Liver (tissue), 8 donors: ENCODE measurements at regions not wholly inside any gene's neighbourhood (a gene's known extent, or its start where the extent isn't known, plus 50 kb on each side); places are given as distances from the start of the nearest gene placed in this dataset.

Source experiments
- DNase-seq: peaks from one replicate; pipeline ENCODE4 v3.0.0-alpha.2; 2017; ENCODE audit warnings: low spot score
- H3K27ac ChIP-seq, 2 donors: one replicate each; pipeline ENCODE4 v1.7.0; 2013; ENCODE audit warnings: inconsistent platforms in 2 of 2, low read length in 2 of 2, control low read depth in 1 of 2, low read depth in 1 of 2, mild to moderate bottlenecking in 1 of 2
- H3K27me3 ChIP-seq, 4 donors: one replicate each; pipeline versions ENCODE4 v1.6.1 to v1.7.0; 2013; ENCODE audit warnings: low read length in 3 of 4, inconsistent platforms in 1 of 4, mild to moderate bottlenecking in 1 of 4, moderate library complexity in 1 of 4; ENCODE audit not compliant: control insufficient read depth in 4 of 4, insufficient read depth in 4 of 4
- H3K36me3 ChIP-seq, 4 donors: one replicate each; pipeline versions ENCODE4 v1.6.1 to v1.7.0; 2013; ENCODE audit warnings: low read length in 3 of 4, mild to moderate bottlenecking in 3 of 4, low read depth in 1 of 4, moderate library complexity in 1 of 4; ENCODE audit not compliant: control insufficient read depth in 4 of 4, insufficient read depth in 3 of 4
- H3K4me1 ChIP-seq, 4 donors: one replicate each; pipeline versions ENCODE4 v1.6.1 to v1.7.0; 2013; ENCODE audit warnings: low read length in 3 of 4, mild to moderate bottlenecking in 3 of 4, moderate library complexity in 1 of 4; ENCODE audit not compliant: control insufficient read depth in 4 of 4, insufficient read depth in 4 of 4
- H3K4me3 ChIP-seq, 3 donors: one replicate each; pipeline versions ENCODE4 v1.6.1 to v1.7.0; 2013; ENCODE audit warnings: low read length in 3 of 3, control low read depth in 1 of 3, low read depth in 1 of 3, mild to moderate bottlenecking in 1 of 3
- H3K9ac ChIP-seq, 2 donors: one replicate each; pipeline ENCODE4 v1.7.0; 2013; ENCODE audit warnings: low read length in 2 of 2, mild to moderate bottlenecking in 2 of 2, moderate library complexity in 2 of 2, control low read depth in 1 of 2, low read depth in 1 of 2
- H3K9me3 ChIP-seq, 4 donors: one replicate each; pipeline versions ENCODE4 v1.6.1 to v1.7.0; 2013; ENCODE audit warnings: low read length in 3 of 4; ENCODE audit not compliant: control insufficient read depth in 4 of 4
- EGR1 ChIP-seq, 2 donors: IDR thresholded peaks; 2 replicates each; pipeline ENCODE4 v1.6.1; 2016 to 2018; ENCODE audit warnings: antibody characterized with exemption in 2 of 2, low read depth in 2 of 2
- FOXA1 ChIP-seq: IDR thresholded peaks from 2 replicates; pipeline ENCODE4 v1.6.1; 2016; ENCODE audit warnings: antibody characterized with exemption
- FOXA2 ChIP-seq: IDR thresholded peaks from 2 replicates; pipeline ENCODE4 v1.6.1; 2016; ENCODE audit warnings: antibody characterized with exemption
- GABPA ChIP-seq, 2 donors: IDR thresholded peaks in 1 of 2; conservative IDR thresholded peaks in 1 of 2; 2 replicates each; pipeline ENCODE4 v1.6.1; 2016; ENCODE audit warnings: antibody characterized with exemption in 2 of 2, mild to moderate bottlenecking in 1 of 2, moderate library complexity in 1 of 2
- HNF4G ChIP-seq: IDR thresholded peaks from 2 replicates; pipeline ENCODE4 v1.6.1; 2016; ENCODE audit warnings: antibody characterized with exemption
- JUND ChIP-seq, 2 donors: IDR thresholded peaks; 2 replicates each; pipeline ENCODE4 v1.6.1; 2016; ENCODE audit warnings: antibody characterized with exemption in 2 of 2
- NR2F2 ChIP-seq: IDR thresholded peaks from 2 replicates; pipeline ENCODE4 v1.6.1; 2016; ENCODE audit warnings: antibody characterized with exemption
- RXRA ChIP-seq, 2 donors: IDR thresholded peaks; 2 replicates each; pipeline ENCODE4 v1.6.1; 2017 to 2018; ENCODE audit warnings: antibody characterized with exemption in 2 of 2, mild to moderate bottlenecking in 1 of 2
- SP1 ChIP-seq: IDR thresholded peaks from 2 replicates; pipeline ENCODE4 v1.6.1; 2018; ENCODE audit warnings: antibody characterized with exemption, mild to moderate bottlenecking
- TAF1 ChIP-seq: conservative IDR thresholded peaks from 2 replicates; pipeline ENCODE4 v1.6.1; 2016; ENCODE audit warnings: antibody characterized with exemption, mild to moderate bottlenecking
- YY1 ChIP-seq: IDR thresholded peaks from 2 replicates; pipeline ENCODE4 v1.6.1; 2016; ENCODE audit warnings: antibody characterized with exemption, mild to moderate bottlenecking
- WGBS: extraction: QIAGEN DNeasy Blood & Tissue Kit; methylation state at CpG from one replicate; pipeline ENCODE4 v1.1.7; 2013; 5-methylcytosine and 5-hydroxymethylcytosine counted together
- TF ChIP-seq, protein P1 (sequence below): IDR thresholded peaks from 2 replicates; pipeline ENCODE4 v1.6.1; 2016; ENCODE audit warnings: antibody characterized with exemption
- TF ChIP-seq, protein P2 (sequence below): fragments of 150-350 bp; IDR thresholded peaks from 2 replicates; pipeline ENCODE4 v1.5.1; 2017; ENCODE audit warnings: improper control_type of control experiment, low read depth, low read length; ENCODE audit not compliant: missing input control
- TF ChIP-seq, protein P3 (sequence below): IDR thresholded peaks from 2 replicates; pipeline ENCODE4 v1.6.1; 2016; ENCODE audit warnings: antibody characterized with exemption
- TF ChIP-seq, protein P4 (sequence below): IDR thresholded peaks from 2 replicates; pipeline ENCODE4 v1.6.1; 2016; ENCODE audit warnings: antibody characterized with exemption
- TF ChIP-seq, protein P5 (sequence below): IDR thresholded peaks from 2 replicates; pipeline ENCODE4 v1.6.1; 2016; ENCODE audit warnings: antibody characterized with exemption, mild to moderate bottlenecking
- donor health status: healthy.
- donor health status: healthy.
- donor health status: healthy.
- donor health status: healthy.
- donor health status: healthy.

DNA sequence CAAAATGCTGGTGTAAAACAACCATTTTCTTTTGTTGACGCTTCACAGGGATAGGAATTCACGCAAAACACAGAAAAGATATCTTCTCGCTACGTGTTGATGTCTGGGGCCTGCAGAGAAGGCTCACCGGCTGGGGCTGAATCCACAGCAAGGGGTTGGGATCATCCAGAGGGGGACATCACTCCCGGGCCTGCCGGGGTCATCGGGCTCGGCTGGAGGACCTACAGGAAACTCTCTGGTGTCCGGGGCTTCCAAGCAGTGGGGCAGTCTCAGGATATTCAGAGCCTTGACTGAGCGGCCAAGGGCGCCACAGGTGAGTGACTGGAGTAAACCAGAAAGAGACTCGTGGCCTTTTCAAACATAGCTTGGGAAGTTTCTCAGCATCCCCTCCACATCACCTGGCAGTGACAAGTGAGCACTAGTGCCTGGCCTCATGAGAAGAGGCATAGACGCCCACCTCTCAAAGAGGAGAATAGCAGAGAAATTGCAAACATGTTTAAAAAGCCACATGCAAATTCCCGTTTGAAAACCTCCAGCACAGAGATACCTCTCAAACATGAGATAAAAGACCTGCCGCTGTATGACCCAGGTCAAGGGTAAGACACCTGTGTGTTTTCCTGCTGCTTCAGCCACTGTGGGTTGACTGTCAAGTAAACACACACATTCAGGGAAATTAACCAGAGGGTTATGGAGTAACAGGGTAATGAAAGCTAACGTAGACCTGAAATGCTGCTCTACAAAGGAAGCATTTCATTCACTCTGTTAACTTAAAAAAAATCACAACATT lies 50.8 kb upstream of the SIMC1 start:
- no peak overlapping the region for H3K4me3 ChIP-seq
- 73% methylated on average over 17 of the region's 17 CpGs for WGBS

More for the DNA sequence above, 50.8 kb upstream of the SIMC1 start:
- Histone ChIP-seq H3K27me3 (no peaks in the 10 kb centered on the region), H3K27ac (no peak overlapping the region), H3K9ac (no peak overlapping the region), H3K9me3 (no peaks in the 10 kb centered on the region), H3K4me1 (no peaks in the 10 kb centered on the region), H3K36me3 (no peaks in the 10 kb centered on the region)
- DNase-seq, result no peak
- TF ChIP-seq HNF4G, result no peak
- no peak for TF ChIP-seq YY1
- TF ChIP-seq TAF1, result no peak
- TF ChIP-seq EGR1 (IDR thresholded peaks at IDR 0.05; ENCODE audit: low read depth in 2 of 2), result no peak
- TF ChIP-seq, protein P1, sequence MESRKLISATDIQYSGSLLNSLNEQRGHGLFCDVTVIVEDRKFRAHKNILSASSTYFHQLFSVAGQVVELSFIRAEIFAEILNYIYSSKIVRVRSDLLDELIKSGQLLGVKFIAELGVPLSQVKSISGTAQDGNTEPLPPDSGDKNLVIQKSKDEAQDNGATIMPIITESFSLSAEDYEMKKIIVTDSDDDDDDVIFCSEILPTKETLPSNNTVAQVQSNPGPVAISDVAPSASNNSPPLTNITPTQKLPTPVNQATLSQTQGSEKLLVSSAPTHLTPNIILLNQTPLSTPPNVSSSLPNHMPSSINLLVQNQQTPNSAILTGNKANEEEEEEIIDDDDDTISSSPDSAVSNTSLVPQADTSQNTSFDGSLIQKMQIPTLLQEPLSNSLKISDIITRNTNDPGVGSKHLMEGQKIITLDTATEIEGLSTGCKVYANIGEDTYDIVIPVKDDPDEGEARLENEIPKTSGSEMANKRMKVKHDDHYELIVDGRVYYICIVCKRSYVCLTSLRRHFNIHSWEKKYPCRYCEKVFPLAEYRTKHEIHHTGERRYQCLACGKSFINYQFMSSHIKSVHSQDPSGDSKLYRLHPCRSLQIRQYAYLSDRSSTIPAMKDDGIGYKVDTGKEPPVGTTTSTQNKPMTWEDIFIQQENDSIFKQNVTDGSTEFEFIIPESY, result no peak
- TF ChIP-seq SP1, result no peak
- TF ChIP-seq FOXA1, result no peak
- TF ChIP-seq, protein P2, sequence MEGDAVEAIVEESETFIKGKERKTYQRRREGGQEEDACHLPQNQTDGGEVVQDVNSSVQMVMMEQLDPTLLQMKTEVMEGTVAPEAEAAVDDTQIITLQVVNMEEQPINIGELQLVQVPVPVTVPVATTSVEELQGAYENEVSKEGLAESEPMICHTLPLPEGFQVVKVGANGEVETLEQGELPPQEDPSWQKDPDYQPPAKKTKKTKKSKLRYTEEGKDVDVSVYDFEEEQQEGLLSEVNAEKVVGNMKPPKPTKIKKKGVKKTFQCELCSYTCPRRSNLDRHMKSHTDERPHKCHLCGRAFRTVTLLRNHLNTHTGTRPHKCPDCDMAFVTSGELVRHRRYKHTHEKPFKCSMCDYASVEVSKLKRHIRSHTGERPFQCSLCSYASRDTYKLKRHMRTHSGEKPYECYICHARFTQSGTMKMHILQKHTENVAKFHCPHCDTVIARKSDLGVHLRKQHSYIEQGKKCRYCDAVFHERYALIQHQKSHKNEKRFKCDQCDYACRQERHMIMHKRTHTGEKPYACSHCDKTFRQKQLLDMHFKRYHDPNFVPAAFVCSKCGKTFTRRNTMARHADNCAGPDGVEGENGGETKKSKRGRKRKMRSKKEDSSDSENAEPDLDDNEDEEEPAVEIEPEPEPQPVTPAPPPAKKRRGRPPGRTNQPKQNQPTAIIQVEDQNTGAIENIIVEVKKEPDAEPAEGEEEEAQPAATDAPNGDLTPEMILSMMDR, result no peak
- no peak for TF ChIP-seq NR2F2
- TF ChIP-seq, protein P3, sequence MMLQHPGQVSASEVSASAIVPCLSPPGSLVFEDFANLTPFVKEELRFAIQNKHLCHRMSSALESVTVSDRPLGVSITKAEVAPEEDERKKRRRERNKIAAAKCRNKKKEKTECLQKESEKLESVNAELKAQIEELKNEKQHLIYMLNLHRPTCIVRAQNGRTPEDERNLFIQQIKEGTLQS, result no peak
- TF ChIP-seq, protein P4, sequence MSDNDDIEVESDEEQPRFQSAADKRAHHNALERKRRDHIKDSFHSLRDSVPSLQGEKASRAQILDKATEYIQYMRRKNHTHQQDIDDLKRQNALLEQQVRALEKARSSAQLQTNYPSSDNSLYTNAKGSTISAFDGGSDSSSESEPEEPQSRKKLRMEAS, result no peak
- no peak for TF ChIP-seq FOXA2
- TF ChIP-seq GABPA (IDR thresholded peaks at IDR 0.05 in 1 of 2, conservative IDR thresholded peaks at IDR 0.05 in 1 of 2), result no peak
- TF ChIP-seq JUND (IDR thresholded peaks at IDR 0.05), result no peak
- TF ChIP-seq, protein P5, sequence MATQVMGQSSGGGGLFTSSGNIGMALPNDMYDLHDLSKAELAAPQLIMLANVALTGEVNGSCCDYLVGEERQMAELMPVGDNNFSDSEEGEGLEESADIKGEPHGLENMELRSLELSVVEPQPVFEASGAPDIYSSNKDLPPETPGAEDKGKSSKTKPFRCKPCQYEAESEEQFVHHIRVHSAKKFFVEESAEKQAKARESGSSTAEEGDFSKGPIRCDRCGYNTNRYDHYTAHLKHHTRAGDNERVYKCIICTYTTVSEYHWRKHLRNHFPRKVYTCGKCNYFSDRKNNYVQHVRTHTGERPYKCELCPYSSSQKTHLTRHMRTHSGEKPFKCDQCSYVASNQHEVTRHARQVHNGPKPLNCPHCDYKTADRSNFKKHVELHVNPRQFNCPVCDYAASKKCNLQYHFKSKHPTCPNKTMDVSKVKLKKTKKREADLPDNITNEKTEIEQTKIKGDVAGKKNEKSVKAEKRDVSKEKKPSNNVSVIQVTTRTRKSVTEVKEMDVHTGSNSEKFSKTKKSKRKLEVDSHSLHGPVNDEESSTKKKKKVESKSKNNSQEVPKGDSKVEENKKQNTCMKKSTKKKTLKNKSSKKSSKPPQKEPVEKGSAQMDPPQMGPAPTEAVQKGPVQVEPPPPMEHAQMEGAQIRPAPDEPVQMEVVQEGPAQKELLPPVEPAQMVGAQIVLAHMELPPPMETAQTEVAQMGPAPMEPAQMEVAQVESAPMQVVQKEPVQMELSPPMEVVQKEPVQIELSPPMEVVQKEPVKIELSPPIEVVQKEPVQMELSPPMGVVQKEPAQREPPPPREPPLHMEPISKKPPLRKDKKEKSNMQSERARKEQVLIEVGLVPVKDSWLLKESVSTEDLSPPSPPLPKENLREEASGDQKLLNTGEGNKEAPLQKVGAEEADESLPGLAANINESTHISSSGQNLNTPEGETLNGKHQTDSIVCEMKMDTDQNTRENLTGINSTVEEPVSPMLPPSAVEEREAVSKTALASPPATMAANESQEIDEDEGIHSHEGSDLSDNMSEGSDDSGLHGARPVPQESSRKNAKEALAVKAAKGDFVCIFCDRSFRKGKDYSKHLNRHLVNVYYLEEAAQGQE, result no peak
- TF ChIP-seq RXRA (IDR thresholded peaks at IDR 0.05), result no peak
